ENCODE measurements at regions not wholly inside any gene's neighbourhood (a gene's known extent, or its start where the extent isn't known, plus 50 kb on each side); places are given as distances from the start of the nearest gene placed in this dataset.
"Not testable (repeated sequence)": the region's sequence is repeated elsewhere in the genome, so short reads cannot be mapped to it uniquely, and the experiment has no call there.

GRCh38 chr3:61371123-61371522 is 119.9 kb upstream of the FHIT start:
- intact Hi-C loops (cut with DNase I), result loop anchor here (5.0 kb wide), 1 partner anchor 336 kb away; no protein-coding TSS in a partner anchor
- DNase-seq (ENCODE audit: low spot score) (no peak), ATAC-seq (no peak)

- ATAC-seq (no peak), DNase-seq (ENCODE audit: low spot score) (no peak)
- intact Hi-C loops (cut with DNase I), result loop anchor here (5.0 kb wide), 1 partner anchor 335 kb away; no protein-coding TSS in a partner anchor
Observed at GRCh38 chr3:61372723-61373122, 121.5 kb upstream of the FHIT start.

- ATAC-seq, result no peak
- intact Hi-C loops (cut with DNase I), result no loop called here
- no peak for DNase-seq (ENCODE audit: low spot score)
Observed at GRCh38 chr3:61378311-61378710, 127.1 kb upstream of the FHIT start.

GRCh38 chr3:61381745-61382392 is 130.6 kb upstream of the FHIT start:
- intact Hi-C loops (cut with DNase I), result no loop called here

GRCh38 chr3:61387817-61388216 is 136.6 kb upstream of the FHIT start:
- intact Hi-C loops (cut with DNase I), result no loop called here

More at GRCh38 chr3:61381745-61382392, 130.6 kb upstream of the FHIT start:
- DNase-seq (ENCODE audit: low spot score), result no peak
- ATAC-seq, result no peak

GRCh38 chr3:61393480-61393947 is 142.3 kb upstream of the FHIT start:
- DNase-seq (ENCODE audit: low spot score); ATAC-seq; intact Hi-C loops (cut with DNase I): not testable (repeated sequence)

More at GRCh38 chr3:61387817-61388216, 136.6 kb upstream of the FHIT start:
- DNase-seq (ENCODE audit: low spot score) (no peak), ATAC-seq (no peak)

- intact Hi-C loops (cut with DNase I), result no loop called here
- ATAC-seq, result no peak
- DNase-seq (ENCODE audit: low spot score), result no peak
Observed at GRCh38 chr3:61401359-61401758, 150.1 kb upstream of the FHIT start.

GRCh38 chr3:61407397-61407796 is 154.0 kb upstream of the PTPRG start:
- intact Hi-C loops (cut with DNase I), result no loop called here

GRCh38 chr3:61409638-61410037 is 151.7 kb upstream of the PTPRG start:
- no peak for ATAC-seq
- intact Hi-C loops (cut with DNase I), result no loop called here
- no peak for DNase-seq (ENCODE audit: low spot score)

More at GRCh38 chr3:61407397-61407796, 154.0 kb upstream of the PTPRG start:
- DNase-seq (ENCODE audit: low spot score) (no peak), ATAC-seq (no peak)

- intact Hi-C loops (cut with DNase I); ATAC-seq; DNase-seq (ENCODE audit: low spot score): not testable (repeated sequence)
Observed at GRCh38 chr3:61410358-61410757, 151.0 kb upstream of the PTPRG start.

- ATAC-seq (no peak), DNase-seq (ENCODE audit: low spot score) (no peak)
- intact Hi-C loops (cut with DNase I), result no loop called here
Observed at GRCh38 chr3:61411009-61411662, 150.2 kb upstream of the PTPRG start.

GRCh38 chr3:61414456-61414855 is 146.9 kb upstream of the PTPRG start:
- no peak for ATAC-seq
- no peak for DNase-seq (ENCODE audit: low spot score)
- intact Hi-C loops (cut with DNase I), result no loop called here

GRCh38 chr3:61415201-61415600 is 146.2 kb upstream of the PTPRG start:
- intact Hi-C loops (cut with DNase I), result no loop called here
- DNase-seq (ENCODE audit: low spot score), result no peak
- no peak for ATAC-seq

GRCh38 chr3:61416618-61417017 is 144.8 kb upstream of the PTPRG start:
- no peak for ATAC-seq
- intact Hi-C loops (cut with DNase I), result no loop called here
- DNase-seq (ENCODE audit: low spot score), result no peak

- intact Hi-C loops (cut with DNase I), result no loop called here
- no peak for DNase-seq (ENCODE audit: low spot score)
- peak; percentile 89 for ATAC-seq
Observed at GRCh38 chr3:61417352-61417751, 144.0 kb upstream of the PTPRG start.

- DNase-seq (ENCODE audit: low spot score) (no peak), ATAC-seq (no peak)
- intact Hi-C loops (cut with DNase I), result no loop called here
Observed at GRCh38 chr3:61420136-61420759, 141.1 kb upstream of the PTPRG start.

- DNase-seq (ENCODE audit: low spot score), result no peak
- intact Hi-C loops (cut with DNase I), result no loop called here
- ATAC-seq, result no peak
Observed at GRCh38 chr3:61422945-61423673, 138.3 kb upstream of the PTPRG start.

GRCh38 chr3:61425356-61425755 is 136.0 kb upstream of the PTPRG start:
- ATAC-seq (no peak), DNase-seq (ENCODE audit: low spot score) (no peak)
- intact Hi-C loops (cut with DNase I), result no loop called here

- DNase-seq (ENCODE audit: low spot score), result no peak
- no peak for ATAC-seq
- intact Hi-C loops (cut with DNase I), result no loop called here
Observed at GRCh38 chr3:61429106-61429505, 132.3 kb upstream of the PTPRG start.

All from sciatic nerve (tissue), 2 donors.